ENCODE measurements at regions not wholly inside any gene's neighbourhood (a gene's known extent, or its start where the extent isn't known, plus 50 kb on each side); places are given as distances from the start of the nearest gene placed in this dataset.

DNA sequence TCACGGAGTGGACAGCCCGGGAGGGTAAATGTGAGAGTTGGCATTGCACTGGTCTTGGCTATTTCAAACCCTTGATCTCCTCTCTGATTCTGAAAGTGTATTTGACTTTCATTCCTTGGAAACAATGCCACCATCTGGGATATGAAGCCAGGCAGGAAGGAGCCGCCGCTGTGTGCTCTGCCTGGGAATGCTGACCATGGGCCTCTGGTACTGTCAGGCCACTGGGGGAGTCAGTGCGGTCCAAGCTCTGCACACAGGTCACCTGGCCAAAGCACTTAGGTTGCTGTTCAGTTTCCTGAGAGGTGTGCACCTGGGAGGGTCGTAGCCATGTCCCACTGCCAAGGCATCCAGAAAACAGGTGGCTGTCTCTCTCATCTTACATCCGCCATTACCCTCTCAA, 68.5 kb upstream of the SHH start:
- Histone ChIP-seq H2BK15ac (ENCODE audit: low read depth, low read length) (no peak overlapping the region), H3K36me3 (ENCODE audit: control insufficient read depth, insufficient read depth, low read length) (no peaks in the 10 kb centered on the region), H3K9me1 (ENCODE audit: insufficient read depth, low read length) (no peaks in the 10 kb centered on the region), H2AK9ac (replicated peaks; ENCODE audit: low read depth, low read length, poor library complexity) (no peak overlapping the region), H3K4me3 (ENCODE audit: insufficient read depth, low read depth, low read length) (no peak overlapping the region), H3K4ac (ENCODE audit: low read depth, low read length) (no peak overlapping the region), H2BK5ac (ENCODE audit: low read depth, low read length, poor library complexity, severe bottlenecking) (no peak overlapping the region), H4K20me1 (ENCODE audit: insufficient read depth, low read length) (no peaks in the 10 kb centered on the region), H3K79me1 (ENCODE audit: low read depth in 1 of 2, low read length in 2 of 2) (no peaks in the 10 kb centered on the region), H4K5ac (ENCODE audit: low read depth, low read length) (no peak overlapping the region), H4K8ac (ENCODE audit: low read depth in 2 of 2, low read length in 2 of 2) (no peak overlapping the region), H3K27ac (ENCODE audit: insufficient read depth, low read length) (no peak overlapping the region), H2BK20ac (ENCODE audit: low read depth, low read length) (no peak overlapping the region), H3K14ac (replicated peaks; ENCODE audit: low read depth, low read length) (no peak overlapping the region), H2AK5ac (ENCODE audit: low read depth, low read length) (no peak overlapping the region), H3K9me3 (ENCODE audit: control insufficient read depth, insufficient read depth, low read length) (peaks cover 13% of the 10 kb centered on the region), H3K56ac (ENCODE audit: extremely low read depth, insufficient read depth, low read length) (no peak overlapping the region), H2AFZ (replicated peaks; ENCODE audit: low read length, poor library complexity) (no peak overlapping the region), H3K18ac (ENCODE audit: low read depth, low read length) (no peak overlapping the region), H3K4me1 (ENCODE audit: control insufficient read depth, insufficient read depth, low read length) (peaks cover 14% of the 10 kb centered on the region), H3K9ac (ENCODE audit: low read depth, low read length) (no peak overlapping the region), H3K27me3 (ENCODE audit: control insufficient read depth, insufficient read depth, low read length) (no peaks in the 10 kb centered on the region), H2BK120ac (ENCODE audit: low read depth, low read length) (no peak overlapping the region), H4K91ac (ENCODE audit: insufficient read depth, low read depth, low read length) (no peak overlapping the region; the same call in 1 of the 2 replicates), H3K23ac (ENCODE audit: low read depth, low read length) (no peak overlapping the region), H3K4me2 (ENCODE audit: low read depth, low read length) (no peak overlapping the region)
- WGBS, 2 experiments (ENCODE audit: extremely low coverage in 2 of 2, insufficient read length in 1 of 2) = 100% methylated on average over 1 of the region's 7 CpGs; no CpG with 5 or more reads in 1 of the 2 experiments
- dilution Hi-C loops (cut with HindIII; ENCODE audit: low sequenced_read_pairs, unreplicated experiment) (no loop called here), intact Hi-C loops (cut with micrococcal nuclease) (no loop called here), in situ Hi-C loops (cut with MboI; ENCODE audit: low sequenced_read_pairs) (no loop called here)
- ChIA-PET CTCF (no interaction called here), POLR2A (ENCODE audit: unreplicated experiment) (no interaction called here)
- no TSS peak for BruUV-seq (replicated peaks)
- DNase-seq (no peak), ATAC-seq (ENCODE audit: low read depth) (no peak)
- TF ChIP-seq FOS (IDR thresholded peaks at IDR 0.05; ENCODE audit: low read depth, low read length) = no peak
- no peak for TF ChIP-seq CHD1 (IDR thresholded peaks at IDR 0.05; ENCODE audit: low read depth, low read length)
- no peak for TF ChIP-seq POLR2A (IDR thresholded peaks at IDR 0.05; ENCODE audit: low read depth, low read length)
- TF ChIP-seq MAZ (IDR thresholded peaks at IDR 0.05; ENCODE audit: borderline replicate concordance, low read depth, low read length) = no peak
- no peak for TF ChIP-seq CEBPB (IDR thresholded peaks at IDR 0.05; ENCODE audit: low read depth, low read length)
- TF ChIP-seq RFX5 (IDR thresholded peaks at IDR 0.05; ENCODE audit: low read depth, low read length) = no peak
- no peak for TF ChIP-seq RCOR1 (IDR thresholded peaks at IDR 0.05; ENCODE audit: insufficient replicate concordance, low read length)
- no peak for TF ChIP-seq SMC3 (IDR thresholded peaks at IDR 0.05; ENCODE audit: low read depth, low read length)
- TF ChIP-seq, protein P1, sequence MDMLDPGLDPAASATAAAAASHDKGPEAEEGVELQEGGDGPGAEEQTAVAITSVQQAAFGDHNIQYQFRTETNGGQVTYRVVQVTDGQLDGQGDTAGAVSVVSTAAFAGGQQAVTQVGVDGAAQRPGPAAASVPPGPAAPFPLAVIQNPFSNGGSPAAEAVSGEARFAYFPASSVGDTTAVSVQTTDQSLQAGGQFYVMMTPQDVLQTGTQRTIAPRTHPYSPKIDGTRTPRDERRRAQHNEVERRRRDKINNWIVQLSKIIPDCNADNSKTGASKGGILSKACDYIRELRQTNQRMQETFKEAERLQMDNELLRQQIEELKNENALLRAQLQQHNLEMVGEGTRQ (IDR thresholded peaks at IDR 0.05; ENCODE audit: low read depth, low read length) = no peak
- TF ChIP-seq, protein P2, sequence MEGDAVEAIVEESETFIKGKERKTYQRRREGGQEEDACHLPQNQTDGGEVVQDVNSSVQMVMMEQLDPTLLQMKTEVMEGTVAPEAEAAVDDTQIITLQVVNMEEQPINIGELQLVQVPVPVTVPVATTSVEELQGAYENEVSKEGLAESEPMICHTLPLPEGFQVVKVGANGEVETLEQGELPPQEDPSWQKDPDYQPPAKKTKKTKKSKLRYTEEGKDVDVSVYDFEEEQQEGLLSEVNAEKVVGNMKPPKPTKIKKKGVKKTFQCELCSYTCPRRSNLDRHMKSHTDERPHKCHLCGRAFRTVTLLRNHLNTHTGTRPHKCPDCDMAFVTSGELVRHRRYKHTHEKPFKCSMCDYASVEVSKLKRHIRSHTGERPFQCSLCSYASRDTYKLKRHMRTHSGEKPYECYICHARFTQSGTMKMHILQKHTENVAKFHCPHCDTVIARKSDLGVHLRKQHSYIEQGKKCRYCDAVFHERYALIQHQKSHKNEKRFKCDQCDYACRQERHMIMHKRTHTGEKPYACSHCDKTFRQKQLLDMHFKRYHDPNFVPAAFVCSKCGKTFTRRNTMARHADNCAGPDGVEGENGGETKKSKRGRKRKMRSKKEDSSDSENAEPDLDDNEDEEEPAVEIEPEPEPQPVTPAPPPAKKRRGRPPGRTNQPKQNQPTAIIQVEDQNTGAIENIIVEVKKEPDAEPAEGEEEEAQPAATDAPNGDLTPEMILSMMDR (conservative IDR thresholded peaks at IDR 0.05; ENCODE audit: low read depth, low read length) = no peak
- TF ChIP-seq BHLHE40 (IDR thresholded peaks at IDR 0.05; ENCODE audit: low read depth, low read length) = no peak
- no peak for TF ChIP-seq MXI1 (IDR thresholded peaks at IDR 0.05; ENCODE audit: borderline replicate concordance, low read depth, low read length)
- TF ChIP-seq, protein P3, sequence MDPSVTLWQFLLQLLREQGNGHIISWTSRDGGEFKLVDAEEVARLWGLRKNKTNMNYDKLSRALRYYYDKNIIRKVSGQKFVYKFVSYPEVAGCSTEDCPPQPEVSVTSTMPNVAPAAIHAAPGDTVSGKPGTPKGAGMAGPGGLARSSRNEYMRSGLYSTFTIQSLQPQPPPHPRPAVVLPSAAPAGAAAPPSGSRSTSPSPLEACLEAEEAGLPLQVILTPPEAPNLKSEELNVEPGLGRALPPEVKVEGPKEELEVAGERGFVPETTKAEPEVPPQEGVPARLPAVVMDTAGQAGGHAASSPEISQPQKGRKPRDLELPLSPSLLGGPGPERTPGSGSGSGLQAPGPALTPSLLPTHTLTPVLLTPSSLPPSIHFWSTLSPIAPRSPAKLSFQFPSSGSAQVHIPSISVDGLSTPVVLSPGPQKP (IDR thresholded peaks at IDR 0.05; ENCODE audit: borderline replicate concordance, low read depth, low read length) = no peak
- no peak for TF ChIP-seq RAD21 (IDR thresholded peaks at IDR 0.05; ENCODE audit: low read length)
- no peak for TF ChIP-seq MAFK (IDR thresholded peaks at IDR 0.05; ENCODE audit: low read depth, low read length)
- no peak for TF ChIP-seq NFE2L2 (IDR thresholded peaks at IDR 0.05; ENCODE audit: low read depth, low read length)
